Stimulated activated CD4-positive, alpha-beta T cell treated with anti-CD3 and anti-CD28 coated beads, Interleukin-2, amount 100 ng/mL, for 24 hours (primary cell): ENCODE measurements at regions not wholly inside any gene's neighbourhood (a gene's known extent, or its start where the extent isn't known, plus 50 kb on each side); places are given as distances from the start of the nearest gene placed in this dataset.
"Not testable (repeated sequence)": the region's sequence is repeated elsewhere in the genome, so short reads cannot be mapped to it uniquely, and the experiment has no call there.

Source experiments
- DNase-seq, 2 donors: peaks; one replicate each; pipeline ENCODE4 v3.0.0-alpha.2; 2020

DNA sequence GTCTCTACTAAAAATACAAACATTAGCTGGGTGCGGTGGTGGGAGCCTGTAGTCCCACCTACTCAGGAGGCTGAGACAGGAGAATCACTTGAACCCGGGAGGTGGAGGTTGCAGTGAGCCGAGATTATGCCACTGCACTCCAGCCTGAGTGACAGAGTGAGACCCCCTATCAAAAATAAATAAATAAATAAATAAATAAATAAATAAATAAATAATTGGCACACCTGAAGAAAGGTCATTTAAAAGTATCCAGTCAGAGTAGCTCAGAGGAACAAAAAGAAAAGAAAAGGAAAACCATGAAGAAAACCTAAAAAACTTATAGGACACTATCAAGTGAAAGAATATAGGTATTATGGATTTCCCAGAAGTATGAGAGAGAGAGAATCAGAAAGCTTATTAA is 330.1 kb upstream of the AR start:
- DNase-seq, result not testable (repeated sequence)

DNA sequence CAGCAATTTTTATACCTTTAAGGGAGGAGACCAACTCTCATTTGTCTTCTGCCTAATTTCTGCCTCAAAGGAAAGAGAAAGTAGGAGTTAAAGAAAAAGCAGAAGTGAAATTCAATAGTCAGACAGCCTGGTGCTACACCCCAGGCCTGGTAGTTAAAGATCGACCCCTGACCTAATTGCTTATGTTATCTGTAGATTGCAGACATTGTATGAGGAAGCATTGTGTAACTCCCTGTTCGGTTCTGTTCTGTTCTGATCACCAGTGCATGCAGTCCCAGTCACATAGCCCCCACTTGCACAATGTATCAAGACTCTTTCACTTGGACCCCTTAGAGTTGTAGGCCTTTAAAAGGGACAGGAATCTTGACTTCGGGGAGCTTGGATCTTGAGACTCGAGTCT is 335.9 kb upstream of the AR start:
- DNase-seq, result no peak

DNA sequence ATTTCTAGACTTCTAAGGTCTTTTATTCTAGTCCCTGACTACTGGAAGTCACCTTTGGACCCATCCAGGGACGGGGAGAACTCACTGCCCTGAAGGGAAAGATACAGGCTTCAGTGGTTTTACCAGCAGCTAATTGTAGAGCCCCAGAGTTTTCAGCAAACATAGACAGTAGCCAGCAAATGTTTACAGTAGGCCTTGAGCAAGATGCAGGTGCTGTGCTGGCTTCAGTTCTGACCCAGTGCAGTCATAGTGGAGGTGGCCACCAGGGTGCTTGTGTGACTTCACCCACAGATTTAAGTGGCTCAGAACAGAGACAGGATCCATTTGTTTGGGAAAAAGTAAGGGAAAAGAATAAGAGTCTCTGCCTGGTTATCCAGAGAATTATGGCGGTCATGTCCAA is 384.4 kb upstream of the AR start:
- DNase-seq, result no peak

DNA sequence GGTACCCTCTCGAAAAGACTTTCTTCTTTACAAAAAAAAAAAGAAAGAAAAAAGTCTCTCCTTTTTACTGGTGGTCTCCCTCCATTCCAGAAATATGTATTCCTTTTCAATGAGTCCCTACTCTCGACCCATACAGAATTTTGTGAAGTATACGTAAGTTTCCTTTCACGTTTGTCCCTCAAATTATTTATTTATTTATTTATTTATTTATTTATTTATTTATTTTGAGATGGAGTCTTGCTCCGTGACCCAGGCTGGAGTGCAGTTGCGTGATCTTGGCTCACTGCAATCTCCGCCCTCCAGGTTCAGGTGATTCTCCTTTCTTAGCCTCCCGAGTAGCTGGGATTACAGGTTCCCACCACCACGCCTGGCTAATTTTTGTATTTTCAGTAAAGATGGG is 429.2 kb upstream of the AR start:
- DNase-seq, result no peak

DNA sequence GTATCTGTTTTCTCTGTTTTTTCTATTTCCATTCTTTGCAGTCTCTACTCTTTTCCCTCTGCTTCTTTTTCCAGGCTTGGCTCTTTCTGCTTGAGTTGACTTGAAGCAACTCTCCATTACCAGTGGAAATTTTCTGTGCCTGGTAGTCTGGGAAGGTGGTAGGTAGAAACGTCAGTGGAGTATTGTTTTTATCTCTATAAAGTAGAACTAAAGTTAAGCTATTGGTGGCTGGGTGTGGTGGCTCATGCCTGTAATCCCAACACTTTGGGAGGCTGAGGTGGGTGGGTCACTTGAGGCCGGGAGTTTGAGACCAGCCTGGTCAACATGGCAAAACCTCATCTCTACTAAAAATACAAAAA is 438.1 kb upstream of the AR start:
- DNase-seq, result no peak

DNA sequence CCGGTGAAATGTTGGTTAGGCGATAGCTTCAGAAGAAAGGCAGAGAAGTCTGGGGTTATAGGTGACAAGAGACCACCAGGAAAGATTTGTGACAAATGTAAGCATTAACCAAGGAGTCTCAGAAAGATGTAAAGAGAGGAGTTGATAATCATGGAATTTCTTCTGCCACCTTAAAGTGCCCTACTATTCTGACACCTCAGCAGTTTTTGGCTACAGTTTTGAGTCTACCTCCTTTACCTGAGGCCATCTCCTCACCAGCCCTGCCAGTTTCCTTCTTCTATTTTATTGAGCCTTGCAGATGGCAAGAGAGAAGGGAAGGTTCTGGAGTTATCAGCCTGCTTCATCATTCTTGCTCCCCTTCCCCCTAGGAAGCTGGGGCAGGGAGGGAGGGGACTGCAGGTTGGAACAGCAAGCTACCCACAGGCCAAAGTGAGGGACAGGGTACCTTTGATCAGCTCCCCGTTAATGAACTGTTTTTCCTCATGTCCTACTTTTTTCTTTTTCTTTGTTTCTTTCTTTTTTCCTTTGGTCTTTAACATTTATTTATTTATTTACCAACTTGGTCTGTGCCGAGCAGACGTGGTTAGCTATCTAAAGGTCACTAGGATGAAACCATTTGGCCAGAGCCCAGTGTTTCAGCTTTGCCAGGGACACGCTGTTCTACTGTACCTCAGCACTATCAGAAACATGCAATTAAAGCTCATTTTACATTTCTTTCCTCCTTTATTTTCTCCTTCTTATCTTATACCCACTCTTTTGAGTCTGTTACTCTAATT is 438.7 kb upstream of the AR start:
- DNase-seq, result no peak

DNA sequence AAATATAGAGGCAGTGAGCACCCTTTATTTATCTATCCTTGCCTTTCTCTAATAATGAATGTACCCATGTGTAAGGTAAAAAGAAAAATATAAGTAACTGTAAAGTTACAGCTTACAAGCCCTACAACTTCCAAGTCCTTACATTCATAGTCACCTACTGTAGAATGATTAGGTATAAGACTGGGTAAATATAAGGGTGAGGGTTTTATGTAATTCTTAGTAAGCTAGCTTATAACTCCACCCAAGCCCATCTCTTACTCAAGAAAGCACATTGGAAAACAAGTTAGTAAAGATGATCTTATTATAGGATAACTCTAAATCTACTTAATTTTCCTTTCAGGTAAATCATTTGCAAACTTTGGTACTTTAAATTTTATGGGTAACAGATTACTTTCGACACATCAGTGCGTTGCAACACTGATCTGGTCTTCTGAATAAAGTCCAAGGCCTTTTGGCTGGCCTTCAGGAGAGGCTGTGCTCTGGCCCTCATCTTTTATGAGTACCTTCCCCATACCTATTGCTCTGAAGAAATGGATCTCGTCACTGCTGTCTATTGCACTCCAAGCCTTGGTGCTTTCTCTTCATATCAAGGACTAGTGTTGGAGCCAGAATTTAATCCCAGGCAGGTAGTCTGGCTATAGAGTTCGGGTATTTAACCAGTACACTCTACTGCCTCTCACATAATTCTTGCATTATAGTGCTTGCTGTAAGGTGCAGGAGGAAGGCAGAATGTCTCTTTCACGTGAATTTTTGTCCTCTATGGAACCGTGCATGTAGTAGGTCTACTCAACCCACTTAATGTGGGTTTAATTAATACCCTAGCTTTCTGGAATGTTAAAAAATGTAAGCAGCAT is 443.6 kb upstream of the AR start:
- DNase-seq, result no peak

DNA sequence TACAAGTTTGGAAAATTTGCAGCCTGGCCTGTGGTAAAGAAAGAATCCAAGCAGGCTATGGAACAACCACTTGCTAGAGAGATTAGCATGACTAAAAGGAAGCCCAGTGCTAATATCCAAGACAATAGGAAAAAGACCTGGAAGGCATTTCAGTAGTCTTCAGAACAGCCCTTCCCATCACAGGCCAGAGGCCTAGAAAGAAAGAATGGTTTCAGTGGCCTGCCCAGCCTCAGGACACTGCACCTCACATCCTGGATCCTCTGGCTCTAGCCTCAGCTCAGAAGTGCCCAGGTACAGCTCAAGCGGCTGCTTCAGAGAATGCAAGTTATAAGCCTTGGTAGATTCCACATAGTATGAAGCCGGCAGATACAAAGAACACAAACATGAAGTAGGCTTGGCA is 449.8 kb upstream of the AR start:
- DNase-seq, result no peak

DNA sequence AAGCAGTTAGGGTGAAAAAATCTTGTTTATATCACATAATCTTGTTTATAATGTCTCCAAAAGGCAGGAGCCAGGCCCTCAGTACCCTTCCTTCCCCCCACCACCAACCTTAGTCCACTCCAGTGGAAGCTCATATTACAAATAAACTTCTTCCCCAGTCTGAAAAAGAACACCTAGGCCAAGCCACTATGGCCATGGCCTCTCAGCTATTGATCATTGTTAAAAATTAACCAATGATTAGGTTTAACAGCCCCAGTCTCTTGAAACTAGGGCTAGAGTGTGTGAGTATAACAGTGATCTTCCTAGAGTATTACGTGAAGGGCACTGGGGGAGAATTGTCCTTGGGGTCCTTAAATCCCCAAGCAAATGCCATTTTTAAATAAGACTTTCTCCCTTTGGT is 411.9 kb upstream of the EDA2R start:
- DNase-seq, result no peak

DNA sequence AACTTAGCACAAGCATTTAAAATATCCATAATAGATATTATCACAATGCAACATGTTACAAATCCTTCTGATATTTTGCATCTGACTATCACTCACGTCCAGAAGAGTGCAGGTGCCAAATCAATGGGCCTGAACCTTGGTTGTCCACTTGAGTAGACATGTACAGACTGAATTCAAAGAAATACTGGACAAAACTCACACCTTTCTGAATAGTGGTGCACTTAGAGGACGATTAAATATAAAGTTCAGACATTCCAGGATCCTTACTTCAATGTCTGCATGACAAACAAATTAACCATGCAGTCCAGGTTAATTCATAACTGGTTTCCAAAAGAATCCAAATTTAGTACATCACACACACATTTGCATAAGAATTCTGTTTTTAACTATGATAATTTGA is 406.0 kb upstream of the EDA2R start:
- no peak for DNase-seq

DNA sequence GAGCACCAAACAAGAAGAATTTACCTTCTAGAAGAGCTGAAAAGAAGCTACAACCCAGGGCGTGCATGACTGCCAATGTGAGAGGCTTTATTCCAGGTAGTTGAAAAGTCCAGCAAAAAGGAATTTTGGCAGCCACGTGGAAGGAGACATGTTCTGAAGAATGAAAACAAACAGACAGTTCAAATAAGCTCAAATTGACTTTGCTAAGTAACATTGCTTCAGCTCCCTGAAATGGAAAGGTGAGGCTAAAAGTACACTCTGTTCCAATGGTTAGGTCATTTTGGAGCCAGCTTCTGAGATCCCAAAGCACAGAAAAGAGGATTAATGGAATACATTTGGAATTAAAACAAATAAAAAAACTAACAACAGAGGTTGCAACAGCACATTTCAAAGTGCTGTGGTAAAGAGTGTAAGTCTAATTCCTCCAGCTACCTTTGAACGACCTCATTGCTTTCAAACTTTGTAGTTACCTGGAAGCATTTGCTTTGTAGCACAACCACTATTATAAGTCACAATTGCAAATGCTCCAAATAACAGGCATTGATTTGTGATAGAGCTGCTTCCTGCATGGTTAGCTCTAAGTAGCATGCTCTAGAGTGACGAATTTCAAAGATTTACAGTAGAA is 405.3 kb upstream of the EDA2R start:
- DNase-seq, result no peak

DNA sequence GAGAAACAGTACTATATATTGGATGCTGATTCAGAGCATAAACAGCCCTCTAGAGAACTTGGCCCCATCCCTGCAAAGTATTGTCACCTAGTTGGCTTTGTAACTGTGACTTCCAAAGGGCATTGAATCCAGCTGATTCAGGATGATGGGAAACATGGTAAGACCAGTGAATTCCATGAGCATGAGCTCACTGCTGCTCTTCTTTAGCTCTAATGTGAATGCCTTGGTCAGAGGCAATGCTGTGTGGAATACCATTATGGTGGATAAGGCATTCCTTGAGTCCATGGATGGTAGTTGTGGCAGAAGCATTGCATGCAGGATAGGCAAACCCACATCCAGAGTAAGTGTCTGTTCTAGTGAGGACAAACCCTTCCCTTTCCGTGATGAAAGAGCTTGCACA is 365.6 kb upstream of the EDA2R start:
- DNase-seq, result no peak

DNA sequence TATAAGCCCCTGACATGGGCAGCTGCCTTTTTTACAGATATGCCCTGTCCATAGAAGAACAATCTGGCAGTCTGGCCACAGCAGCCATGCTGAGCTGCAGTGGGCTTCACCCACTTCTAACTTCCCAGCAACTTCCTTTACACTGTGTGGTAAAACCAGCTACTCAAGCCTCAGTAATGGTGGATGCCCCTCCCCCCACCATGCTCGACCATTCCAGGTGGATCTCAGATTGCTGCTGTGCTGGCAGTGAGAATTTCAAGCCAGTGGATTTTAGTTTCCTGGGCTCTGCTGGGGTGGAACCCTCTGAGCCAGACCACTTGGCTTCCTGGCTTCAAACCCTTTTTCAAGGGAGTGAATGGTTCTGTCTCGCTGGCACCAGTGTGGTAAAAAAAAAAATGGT is 355.9 kb upstream of the EDA2R start:
- DNase-seq, result no peak

DNA sequence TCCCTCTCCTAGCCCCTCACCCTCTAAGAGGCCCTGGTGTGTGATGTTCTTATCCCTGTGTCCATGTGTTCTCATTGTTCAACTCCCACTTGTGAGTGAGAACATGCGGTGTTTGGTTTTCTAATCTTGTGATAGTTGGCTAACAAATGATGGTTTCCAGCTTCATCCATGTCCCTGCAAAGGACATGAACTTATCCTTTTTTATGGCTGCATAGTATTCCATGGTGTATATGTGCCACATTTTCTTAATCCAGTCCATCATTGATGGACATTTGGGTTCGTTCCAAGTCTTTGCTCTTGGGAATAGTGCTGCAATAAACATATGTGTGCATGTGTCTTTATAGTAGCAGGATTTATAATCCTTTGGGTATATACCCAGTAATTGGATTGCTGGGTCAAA is 353.2 kb upstream of the EDA2R start:
- not testable (repeated sequence) for DNase-seq

DNA sequence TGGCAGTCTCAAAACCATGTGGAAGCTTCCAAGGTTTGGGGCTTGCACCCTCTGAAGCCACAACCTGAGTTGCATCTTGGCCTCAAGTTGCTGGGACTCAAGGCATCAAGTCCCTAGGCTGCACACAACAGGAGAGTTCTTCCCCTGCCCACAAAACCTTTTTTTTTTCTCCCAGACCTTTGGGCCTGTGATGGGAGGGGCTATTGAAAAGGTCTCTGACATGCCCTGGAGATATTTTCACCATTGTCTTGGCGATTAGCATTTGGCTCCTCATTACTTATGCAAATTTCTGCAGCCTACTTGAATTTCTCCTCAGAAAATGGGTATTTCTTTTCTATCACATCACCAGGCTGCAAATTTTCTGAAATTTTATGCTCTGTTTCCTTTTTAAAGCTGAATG is 349.5 kb upstream of the EDA2R start:
- DNase-seq, result no peak

DNA sequence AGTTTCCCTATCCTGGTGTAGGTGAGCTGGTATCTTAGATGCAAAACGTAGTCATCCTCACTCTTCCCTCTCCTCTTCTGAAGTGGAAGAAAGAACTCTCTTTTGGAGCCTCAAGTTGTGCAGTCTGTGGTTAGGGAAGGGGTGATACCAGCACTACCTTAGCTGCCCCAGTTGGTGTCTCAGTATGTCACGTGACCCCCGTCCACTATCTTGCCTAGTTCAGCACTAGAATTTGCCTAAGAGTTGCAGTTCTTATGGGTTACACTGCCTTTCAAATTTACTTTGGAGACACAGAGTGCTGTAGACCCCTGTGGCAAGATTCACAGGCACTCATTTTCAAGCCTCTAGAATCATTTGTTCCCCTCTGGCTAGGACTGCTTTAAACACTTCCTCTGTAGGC is 322.8 kb upstream of the EDA2R start:
- no peak for DNase-seq

DNA sequence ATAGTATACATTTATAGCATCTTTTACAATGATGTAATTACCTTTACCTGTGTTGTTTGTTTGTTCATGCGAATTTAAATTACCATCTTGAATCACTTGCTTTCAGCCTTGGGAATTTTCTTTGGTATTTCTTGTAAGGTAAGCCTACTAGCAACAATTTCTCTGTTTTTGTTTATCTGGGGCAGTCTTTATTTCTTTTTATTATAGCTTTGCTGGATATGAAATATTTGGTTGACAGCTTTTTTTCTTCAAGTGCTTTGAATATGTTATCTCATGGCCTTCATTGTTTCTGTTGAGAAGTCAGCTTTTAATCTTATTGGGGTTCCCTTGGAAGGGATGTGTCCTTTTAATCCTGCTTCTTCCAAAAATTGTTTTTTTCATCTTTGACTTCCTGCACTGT is 292.8 kb upstream of the EDA2R start:
- no peak for DNase-seq

DNA sequence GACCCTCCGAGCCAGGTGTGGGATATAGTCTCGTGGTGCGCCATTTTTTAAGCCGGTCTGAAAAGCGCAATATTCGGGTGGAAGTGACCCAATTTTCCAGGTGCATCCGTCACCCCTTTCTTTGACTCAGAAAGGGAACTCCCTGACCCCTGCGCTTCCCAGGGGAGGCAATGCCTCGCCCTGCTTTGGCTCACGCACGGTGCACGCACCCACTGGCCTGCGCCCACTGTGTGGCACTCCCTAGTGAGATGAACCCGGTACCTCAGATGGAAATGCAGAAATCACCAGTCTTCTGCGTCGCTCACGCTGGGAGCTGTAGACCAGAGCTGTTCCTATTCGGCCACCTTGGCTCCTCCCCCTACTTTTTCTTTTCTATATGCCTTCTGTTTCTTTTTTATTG is 291.6 kb upstream of the EDA2R start:
- not testable (repeated sequence) for DNase-seq

DNA sequence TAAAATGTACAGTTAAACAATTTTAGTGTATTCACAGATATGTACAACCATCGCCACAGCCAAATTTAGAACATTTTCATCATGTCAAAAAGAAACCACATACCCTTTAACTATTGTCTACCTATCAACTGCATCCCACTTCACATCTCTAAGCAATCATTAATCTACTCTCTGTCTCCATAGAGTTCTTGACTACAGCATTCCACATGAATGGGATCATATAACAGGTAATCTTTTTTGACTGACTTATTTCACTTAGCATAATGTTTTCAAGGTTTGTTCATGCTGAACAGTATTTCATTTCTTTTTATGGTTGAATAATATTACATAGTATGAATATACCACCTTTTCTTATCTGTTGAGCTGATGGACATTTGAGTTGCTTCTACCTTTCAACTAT is 281.4 kb upstream of the EDA2R start:
- DNase-seq, result no peak

DNA sequence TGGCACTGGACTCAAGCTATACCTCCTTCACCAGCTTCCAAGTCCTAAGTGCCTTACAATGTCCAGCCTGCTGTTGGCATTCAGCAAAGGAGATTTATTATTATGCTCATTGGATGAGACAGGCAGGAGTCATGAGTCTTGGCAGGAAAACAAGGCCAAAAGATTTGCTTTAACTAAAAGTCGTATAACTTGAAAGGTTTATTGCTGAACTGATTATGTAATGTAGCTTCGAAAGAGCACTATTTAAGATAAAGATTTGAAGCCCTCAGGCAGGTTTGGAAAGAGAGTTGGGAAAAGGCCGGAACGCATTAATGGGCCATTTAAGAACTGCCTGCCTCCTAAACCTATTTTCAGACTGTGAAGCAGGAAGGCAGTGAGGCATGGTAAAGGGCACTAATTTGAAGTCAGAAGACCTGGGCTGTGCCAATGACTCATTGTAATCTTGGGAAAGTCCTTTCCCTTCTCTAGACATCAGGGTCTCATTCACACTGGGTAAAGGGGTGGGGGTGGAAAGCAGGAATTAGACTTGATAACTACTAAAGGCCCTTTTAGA is 280.5 kb upstream of the EDA2R start:
- DNase-seq, result no peak

DNA sequence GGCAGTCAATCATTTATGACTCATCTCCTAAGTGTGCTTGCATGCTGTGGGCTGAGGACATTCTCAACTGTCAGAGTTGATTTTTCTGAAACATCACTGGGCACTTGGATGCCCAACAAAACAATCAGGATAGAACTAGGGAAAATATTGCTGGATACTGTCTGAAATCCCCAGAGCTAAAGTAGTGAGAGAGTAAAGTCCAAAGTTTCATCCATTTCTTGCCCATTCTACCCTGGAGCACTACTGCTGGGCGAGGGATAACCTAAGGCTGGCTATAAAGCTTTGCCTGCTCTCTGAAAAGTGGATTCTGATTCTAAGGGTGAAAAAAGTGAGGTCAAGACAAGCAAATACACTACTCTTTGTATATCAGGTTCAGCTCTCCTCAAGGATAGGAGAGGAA is 279.6 kb upstream of the EDA2R start:
- no peak for DNase-seq

DNA sequence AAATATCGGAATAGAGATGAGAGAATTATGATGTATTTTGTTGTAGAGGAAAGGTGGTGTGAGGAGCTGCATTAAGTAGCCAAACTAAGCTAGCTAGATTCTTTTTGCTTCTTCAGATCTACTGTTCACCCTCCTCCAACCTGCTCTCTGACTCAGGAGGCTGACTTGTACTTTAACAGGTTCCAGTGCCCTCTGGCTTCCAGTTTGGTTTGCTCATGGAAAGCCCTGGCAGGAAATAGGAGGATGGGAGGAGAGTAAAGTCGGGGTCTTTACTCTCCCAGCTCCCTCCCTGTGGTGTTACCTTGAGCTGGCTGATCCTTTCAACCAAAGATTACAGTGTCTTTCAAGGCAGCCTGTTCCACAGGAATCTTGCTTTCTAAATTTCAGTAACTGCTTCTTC is 277.0 kb upstream of the EDA2R start:
- DNase-seq, result no peak

DNA sequence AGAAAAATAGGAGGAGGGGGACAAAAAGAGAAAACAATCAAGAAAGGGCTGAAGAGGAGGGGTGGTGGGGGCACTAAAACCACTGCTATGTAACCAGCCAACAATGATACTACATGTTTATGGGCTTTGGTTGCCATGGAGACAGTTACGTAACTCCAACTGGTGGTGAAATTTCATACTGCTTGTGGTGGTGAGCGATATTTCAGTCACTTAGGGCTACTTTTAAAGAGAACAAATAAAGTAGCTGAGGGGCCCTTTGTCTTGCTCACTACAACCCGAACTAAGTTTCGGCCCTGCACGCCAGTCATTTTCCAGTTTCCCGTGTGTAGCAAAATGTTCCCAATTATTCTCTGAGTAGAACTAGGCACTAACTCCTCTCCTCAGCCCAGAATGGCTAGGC is 275.2 kb upstream of the EDA2R start:
- no peak for DNase-seq

DNA sequence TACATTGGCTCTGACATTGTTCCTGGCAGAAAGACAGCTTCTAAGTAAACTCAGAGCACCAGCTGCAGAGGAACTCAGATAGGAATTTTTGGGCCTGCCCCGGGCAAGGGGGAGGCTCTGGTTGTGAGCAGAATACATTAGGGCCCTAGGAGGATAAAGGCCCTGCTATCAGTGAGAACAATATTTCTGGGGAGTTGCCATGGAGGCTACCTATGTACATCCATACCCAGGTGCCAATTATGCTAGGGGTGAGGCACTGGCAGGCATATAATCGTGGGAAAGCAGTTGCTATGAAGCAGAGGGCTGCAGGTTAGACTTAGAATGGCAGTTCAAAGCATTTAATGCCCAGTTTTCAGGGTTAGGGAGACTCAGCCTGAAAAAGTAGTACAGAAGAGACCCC is 273.5 kb upstream of the EDA2R start:
- DNase-seq, result no peak
